ENCODE measurements at regions not wholly inside any gene's neighbourhood (a gene's known extent, or its start where the extent isn't known, plus 50 kb on each side); places are given as distances from the start of the nearest gene placed in this dataset.
"Not testable (repeated sequence)": the region's sequence is repeated elsewhere in the genome, so short reads cannot be mapped to it uniquely, and the experiment has no call there.

DNA sequence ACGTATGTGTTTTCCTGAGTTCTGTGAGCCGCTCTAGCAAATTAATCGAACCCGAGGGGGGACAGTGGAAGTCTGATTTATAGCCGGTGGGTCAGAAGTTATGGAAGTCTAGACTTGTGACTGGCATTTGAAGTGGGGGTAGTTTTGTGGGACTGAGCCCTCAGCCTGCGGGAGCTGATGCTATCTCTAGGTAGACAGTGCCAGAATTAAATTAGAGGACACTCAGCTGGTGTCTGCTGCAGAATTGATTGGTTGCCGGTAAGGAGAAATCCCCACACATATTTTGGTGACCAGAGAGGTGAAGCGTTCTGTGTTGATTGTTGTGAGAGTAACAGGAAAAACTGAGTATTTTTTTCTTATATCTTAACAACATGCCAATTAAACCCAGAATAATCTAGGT, 143.8 kb upstream of the ADCY1 start:
- Histone ChIP-seq H3K36me3 (no peaks in the 10 kb centered on the region), H3K27me3 (no peaks in the 10 kb centered on the region), H3K27ac (no peak overlapping the region), H3K4me1 (no peaks in the 10 kb centered on the region), H3K9me3 (no peaks in the 10 kb centered on the region), H3K4me3 (replicated peaks in 1 of 3) (no peak overlapping the region)
- no peak for DNase-seq
- intact Hi-C loops (cut with DNase I): no loop called here
- 88 to 93% methylated on average over 8 of the region's 8 CpGs for WGBS, 2 donors
- TF ChIP-seq POLR2A (IDR thresholded peaks at IDR 0.05): no peak

DNA sequence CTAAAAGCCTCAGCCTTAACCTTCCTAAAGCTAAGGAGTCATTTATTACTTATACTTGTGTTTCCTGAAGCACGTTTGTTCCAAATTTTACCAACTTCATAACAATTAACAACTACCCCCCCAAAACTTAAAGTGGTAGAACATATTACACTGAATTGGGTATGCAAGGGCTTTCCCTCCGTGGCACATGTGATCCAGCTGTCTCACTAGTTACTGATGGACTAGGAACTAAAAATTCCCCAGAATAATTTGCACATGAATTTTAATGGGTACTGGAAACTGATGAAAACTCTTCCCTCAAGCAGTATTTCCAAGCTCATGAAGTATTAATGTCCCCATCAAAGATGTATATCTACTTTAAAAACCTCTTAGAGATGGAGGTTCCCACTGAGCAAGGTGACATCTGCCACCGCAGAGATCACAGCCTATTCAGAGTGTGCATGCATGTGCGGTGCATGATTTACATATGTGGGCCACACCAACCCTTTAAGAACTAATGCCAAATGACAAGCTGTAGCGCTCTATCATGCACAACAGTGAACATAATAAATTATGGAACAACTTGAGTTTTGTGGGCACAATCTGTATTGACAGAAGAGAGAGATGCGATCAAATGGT, 139.9 kb upstream of the ADCY1 start:
- intact Hi-C loops (cut with DNase I): no loop called here
- no peaks in the 10 kb centered on the region for H3K27me3 ChIP-seq
- TF ChIP-seq, protein P1, sequence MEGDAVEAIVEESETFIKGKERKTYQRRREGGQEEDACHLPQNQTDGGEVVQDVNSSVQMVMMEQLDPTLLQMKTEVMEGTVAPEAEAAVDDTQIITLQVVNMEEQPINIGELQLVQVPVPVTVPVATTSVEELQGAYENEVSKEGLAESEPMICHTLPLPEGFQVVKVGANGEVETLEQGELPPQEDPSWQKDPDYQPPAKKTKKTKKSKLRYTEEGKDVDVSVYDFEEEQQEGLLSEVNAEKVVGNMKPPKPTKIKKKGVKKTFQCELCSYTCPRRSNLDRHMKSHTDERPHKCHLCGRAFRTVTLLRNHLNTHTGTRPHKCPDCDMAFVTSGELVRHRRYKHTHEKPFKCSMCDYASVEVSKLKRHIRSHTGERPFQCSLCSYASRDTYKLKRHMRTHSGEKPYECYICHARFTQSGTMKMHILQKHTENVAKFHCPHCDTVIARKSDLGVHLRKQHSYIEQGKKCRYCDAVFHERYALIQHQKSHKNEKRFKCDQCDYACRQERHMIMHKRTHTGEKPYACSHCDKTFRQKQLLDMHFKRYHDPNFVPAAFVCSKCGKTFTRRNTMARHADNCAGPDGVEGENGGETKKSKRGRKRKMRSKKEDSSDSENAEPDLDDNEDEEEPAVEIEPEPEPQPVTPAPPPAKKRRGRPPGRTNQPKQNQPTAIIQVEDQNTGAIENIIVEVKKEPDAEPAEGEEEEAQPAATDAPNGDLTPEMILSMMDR (IDR thresholded peaks at IDR 0.05): no peak
- TF ChIP-seq POLR2A (IDR thresholded peaks at IDR 0.05): no peak
- no peak overlapping the region for H3K4me3 ChIP-seq (replicated peaks in 1 of 3)
- no peaks in the 10 kb centered on the region for H3K9me3 ChIP-seq
- no peaks in the 10 kb centered on the region for H3K36me3 ChIP-seq
- DNase-seq: no peak
- 81 to 86% methylated on average over 6 of the region's 6 CpGs for WGBS, 2 donors
- no peak overlapping the region for H3K27ac ChIP-seq
- no peaks in the 10 kb centered on the region for H3K4me1 ChIP-seq

DNA sequence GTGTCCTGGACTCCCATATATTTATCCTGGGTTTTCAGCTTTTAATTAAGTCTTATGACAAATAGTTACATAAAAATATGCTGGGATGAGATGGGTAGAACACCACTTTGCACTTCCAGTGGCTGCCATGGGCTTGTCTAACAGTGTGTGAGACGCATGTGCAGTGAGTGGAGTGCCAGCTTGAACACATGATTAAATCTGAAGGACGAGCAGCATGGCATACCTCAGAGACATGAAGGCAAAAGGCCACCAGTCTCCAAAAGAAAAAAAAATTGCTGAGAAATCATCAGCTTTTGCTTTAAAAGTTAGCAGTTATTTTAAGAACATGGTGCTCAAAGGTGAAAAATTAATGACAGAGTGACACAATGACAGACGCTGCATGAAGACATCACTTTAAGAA, 139.0 kb upstream of the ADCY1 start:
- Histone ChIP-seq H3K27ac (no peak overlapping the region), H3K4me1 (no peaks in the 10 kb centered on the region), H3K27me3 (no peaks in the 10 kb centered on the region), H3K9me3 (no peaks in the 10 kb centered on the region), H3K4me3 (replicated peaks in 1 of 3) (no peak overlapping the region), H3K36me3 (no peaks in the 10 kb centered on the region)
- 71 to 84% methylated on average over 3 of the region's 3 CpGs for WGBS, 2 donors
- TF ChIP-seq, protein P1 (IDR thresholded peaks at IDR 0.05): no peak
- TF ChIP-seq POLR2A (IDR thresholded peaks at IDR 0.05): no peak
- DNase-seq: no peak
- intact Hi-C loops (cut with DNase I): no loop called here

DNA sequence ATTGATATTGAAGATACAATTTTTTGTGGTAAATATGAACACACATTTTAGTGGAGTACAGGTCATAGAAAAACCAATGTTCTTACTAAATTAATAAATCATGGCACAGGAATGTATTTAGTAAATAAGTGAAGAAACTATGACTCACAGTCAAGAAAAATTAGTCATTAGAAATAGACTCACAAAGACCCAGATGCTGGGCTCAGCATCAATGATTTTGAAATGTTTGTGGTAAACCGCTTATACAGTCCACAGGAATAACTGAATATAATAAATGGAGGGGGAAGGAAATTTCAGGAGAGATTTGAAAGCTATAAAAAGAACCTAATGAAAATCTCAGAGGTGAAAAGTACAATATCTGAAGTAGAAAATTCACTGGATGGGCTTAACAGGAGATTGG, 138.3 kb upstream of the ADCY1 start:
- whole genome bisulfite sequencing, 2 donors: 89 to 95% methylated on average over 1 of the region's 1 CpG
- H3K27ac ChIP-seq: no peak overlapping the region
- intact Hi-C loops (cut with DNase I): no loop called here
- H3K9me3 ChIP-seq: no peaks in the 10 kb centered on the region
- TF ChIP-seq, protein P1 (IDR thresholded peaks at IDR 0.05): no peak
- no peak for TF ChIP-seq POLR2A (IDR thresholded peaks at IDR 0.05)
- H3K4me3 ChIP-seq (replicated peaks in 1 of 3): no peak overlapping the region
- H3K4me1 ChIP-seq: no peaks in the 10 kb centered on the region
- no peak for DNase-seq
- no peaks in the 10 kb centered on the region for H3K36me3 ChIP-seq
- no peaks in the 10 kb centered on the region for H3K27me3 ChIP-seq

- WGBS, 2 donors: 94% methylated on average over 1 of the region's 1 CpG
- intact Hi-C loops (cut with DNase I): not testable (repeated sequence)
These were observed 133.4 kb upstream of the ADCY1 start for GRCh38 chr7:45440776-45441175.

DNA sequence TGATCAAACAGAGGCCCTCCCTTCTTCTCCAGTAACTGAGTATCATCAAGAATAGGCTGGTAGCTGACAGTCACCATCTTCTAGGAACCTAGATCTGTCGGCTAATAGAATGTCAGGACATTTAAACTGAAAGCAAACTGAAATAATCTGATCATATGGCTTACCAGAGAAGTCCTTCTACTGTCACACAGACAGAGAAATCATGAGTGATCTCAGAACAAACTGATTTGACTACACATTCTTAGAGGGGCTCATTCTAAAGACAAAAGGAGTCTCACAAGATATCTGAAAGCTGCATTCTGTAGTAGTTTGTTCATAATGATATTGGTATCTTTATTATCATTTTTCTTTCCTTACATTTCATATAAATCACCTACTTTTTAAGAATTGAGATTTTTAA, 130.9 kb upstream of the ADCY1 start:
- Histone ChIP-seq H3K36me3 (no peaks in the 10 kb centered on the region), H3K4me1 (no peaks in the 10 kb centered on the region), H3K4me3 (replicated peaks in 1 of 3) (no peak overlapping the region), H3K9me3 (no peaks in the 10 kb centered on the region), H3K27me3 (no peaks in the 10 kb centered on the region), H3K27ac (no peak overlapping the region)
- TF ChIP-seq POLR2A (IDR thresholded peaks at IDR 0.05): no peak
- TF ChIP-seq, protein P1 (IDR thresholded peaks at IDR 0.05): no peak
- intact Hi-C loops (cut with DNase I): no loop called here
- DNase-seq: no peak
- WGBS, 2 donors: 84 to 85% methylated on average over 1 of the region's 1 CpG

More at GRCh38 chr7:45440776-45441175, 133.4 kb upstream of the ADCY1 start:
- H3K27me3 ChIP-seq; H3K4me3 ChIP-seq (replicated peaks in 1 of 3); H3K4me1 ChIP-seq; H3K9me3 ChIP-seq; H3K36me3 ChIP-seq; H3K27ac ChIP-seq; DNase-seq: not testable (repeated sequence)
